ENCODE measurements at regions not wholly inside any gene's neighbourhood (a gene's known extent, or its start where the extent isn't known, plus 50 kb on each side); places are given as distances from the start of the nearest gene placed in this dataset.

- no peak overlapping the region for H2AFZ ChIP-seq
- H3K27me3 ChIP-seq (replicated peaks; ENCODE audit: insufficient read depth), result no peaks in the 10 kb centered on the region
- H3F3A ChIP-seq (ENCODE audit: insufficient read depth), result peaks cover 8% of the 10 kb centered on the region; the same call in 1 of the 2 replicates
- no peak overlapping the region for H3K4me3 ChIP-seq
- in situ Hi-C loops (cut with MboI), result no loop called here
- no peak for DNase-seq
- WGBS, 2 experiments (ENCODE audit: low coverage in 1 of 2, low lambda C conversion rate in 2 of 2, missing lambda C conversion rate in 2 of 2), result 65 to 67% methylated on average over 3 of the region's 3 CpGs
- H3K79me2 ChIP-seq (ENCODE audit: insufficient read depth), result no peaks in the 10 kb centered on the region
- no peaks in the 10 kb centered on the region for H3K9me3 ChIP-seq (ENCODE audit: low read depth)
- no peak overlapping the region for H3K9ac ChIP-seq
- TF ChIP-seq EZH2 (IDR thresholded peaks at IDR 0.05; ENCODE audit: insufficient read depth, poor library complexity, severe bottlenecking) (no peak), EZH2phosphoT487 (IDR thresholded peaks at IDR 0.05; ENCODE audit: insufficient read depth, low read depth) (no peak)
- H3K9me2 ChIP-seq (ENCODE audit: insufficient read depth), result peaks cover 6% of the 10 kb centered on the region; the same call in 1 of the 2 replicates
- H3K36me3 ChIP-seq (ENCODE audit: low read depth), result no peaks in the 10 kb centered on the region
- no peaks in the 10 kb centered on the region for H4K20me1 ChIP-seq (ENCODE audit: insufficient read depth)
- H3K27ac ChIP-seq, result no peak overlapping the region
- H3K4me1 ChIP-seq (ENCODE audit: insufficient read depth), result peaks cover 14% of the 10 kb centered on the region
- H3K4me2 ChIP-seq (ENCODE audit: unreplicated experiment), result no peak overlapping the region
These were observed 861.1 kb upstream of the ADAMTS5 start for GRCh38 chr21:27827972-27828371.

DNA sequence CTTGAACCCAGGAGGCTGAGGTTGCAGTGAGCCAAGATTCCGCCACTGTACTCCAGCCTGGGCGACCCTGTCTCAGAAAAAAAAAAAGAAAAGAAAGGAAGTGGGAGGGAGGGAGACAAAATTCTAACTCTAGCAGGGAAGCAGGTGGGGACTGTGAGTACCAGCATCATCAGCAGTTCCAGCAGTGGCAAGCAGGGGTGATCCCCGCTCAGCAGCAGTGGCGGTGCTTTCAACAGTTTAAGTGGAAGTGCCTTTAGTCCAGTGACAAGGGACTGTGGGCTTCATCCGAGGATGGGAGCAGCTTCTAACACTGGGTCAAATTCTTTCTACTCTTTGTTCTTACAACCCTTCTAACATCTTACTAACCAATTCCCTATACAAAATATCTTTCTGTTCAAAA, 858.1 kb upstream of the ADAMTS5 start:
- Histone ChIP-seq H3K4me1 (ENCODE audit: insufficient read depth) (no peaks in the 10 kb centered on the region), H3K36me3 (ENCODE audit: low read depth) (no peaks in the 10 kb centered on the region), H3K9ac (no peak overlapping the region), H3K9me2 (ENCODE audit: insufficient read depth) (peaks cover 6% of the 10 kb centered on the region; the same call in 1 of the 2 replicates), H3K79me2 (ENCODE audit: insufficient read depth) (no peaks in the 10 kb centered on the region), H3K27ac (no peak overlapping the region), H3F3A (ENCODE audit: insufficient read depth) (no peaks in the 10 kb centered on the region), H3K9me3 (ENCODE audit: low read depth) (no peaks in the 10 kb centered on the region), H3K4me2 (ENCODE audit: unreplicated experiment) (no peak overlapping the region), H3K27me3 (replicated peaks; ENCODE audit: insufficient read depth) (no peaks in the 10 kb centered on the region), H3K4me3 (no peak overlapping the region), H4K20me1 (ENCODE audit: insufficient read depth) (no peaks in the 10 kb centered on the region), H2AFZ (no peak overlapping the region)
- TF ChIP-seq EZH2phosphoT487 (IDR thresholded peaks at IDR 0.05; ENCODE audit: insufficient read depth, low read depth) (no peak), EZH2 (IDR thresholded peaks at IDR 0.05; ENCODE audit: insufficient read depth, poor library complexity, severe bottlenecking) (no peak)
- DNase-seq, result no peak
- in situ Hi-C loops (cut with MboI), result no loop called here
- WGBS, 2 experiments (ENCODE audit: low coverage in 1 of 2, low lambda C conversion rate in 2 of 2, missing lambda C conversion rate in 2 of 2), result 80 to 87% methylated on average over 5 of the region's 5 CpGs

DNA sequence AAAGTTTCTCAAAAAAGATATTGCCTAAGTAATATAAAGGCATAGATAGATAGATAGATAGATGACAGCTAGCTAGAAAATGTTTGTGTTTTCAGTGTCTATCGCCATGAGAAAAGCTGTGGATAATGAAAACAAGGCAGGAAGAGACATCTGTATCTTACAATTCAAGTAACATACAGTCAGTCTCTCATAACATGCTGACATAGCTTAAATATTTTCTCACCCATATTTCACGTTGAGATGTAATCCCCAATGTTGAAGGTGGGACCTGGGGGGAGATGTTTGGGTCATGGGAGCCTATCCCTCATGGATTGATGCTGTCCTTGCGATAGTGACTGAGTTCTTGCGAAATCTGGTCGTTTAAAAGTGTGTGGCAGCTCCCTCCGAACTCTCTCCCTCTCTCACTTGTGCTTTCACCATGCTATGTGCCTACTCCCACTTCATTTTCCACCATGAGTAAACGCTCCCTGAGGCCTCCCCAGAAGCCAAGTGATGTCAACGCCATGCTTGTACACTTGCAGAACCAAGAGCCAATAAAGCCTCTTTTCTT, 856.8 kb upstream of the ADAMTS5 start:
- WGBS, 2 experiments (ENCODE audit: low coverage in 1 of 2, low lambda C conversion rate in 2 of 2, missing lambda C conversion rate in 2 of 2), result 59 to 60% methylated on average over 8 of the region's 8 CpGs
- no peaks in the 10 kb centered on the region for H3K36me3 ChIP-seq (ENCODE audit: low read depth)
- no peaks in the 10 kb centered on the region for H3K9me3 ChIP-seq (ENCODE audit: low read depth)
- no peak overlapping the region for H3K9ac ChIP-seq
- H3K4me2 ChIP-seq (ENCODE audit: unreplicated experiment), result no peak overlapping the region
- H3K79me2 ChIP-seq (ENCODE audit: insufficient read depth), result no peaks in the 10 kb centered on the region
- H3K4me1 ChIP-seq (ENCODE audit: insufficient read depth), result peaks cover 6% of the 10 kb centered on the region
- no peak overlapping the region for H3K27ac ChIP-seq
- DNase-seq, result no peak
- H3K27me3 ChIP-seq (replicated peaks; ENCODE audit: insufficient read depth), result no peaks in the 10 kb centered on the region
- no peak overlapping the region for H3K4me3 ChIP-seq
- H3F3A ChIP-seq (ENCODE audit: insufficient read depth), result no peaks in the 10 kb centered on the region
- no peak for TF ChIP-seq EZH2 (IDR thresholded peaks at IDR 0.05; ENCODE audit: insufficient read depth, poor library complexity, severe bottlenecking)
- TF ChIP-seq EZH2phosphoT487 (IDR thresholded peaks at IDR 0.05; ENCODE audit: insufficient read depth, low read depth), result no peak
- H3K9me2 ChIP-seq (ENCODE audit: insufficient read depth), result peaks cover 6% of the 10 kb centered on the region; the same call in 1 of the 2 replicates
- H4K20me1 ChIP-seq (ENCODE audit: insufficient read depth), result no peaks in the 10 kb centered on the region
- in situ Hi-C loops (cut with MboI), result no loop called here
- H2AFZ ChIP-seq, result no peak overlapping the region

- TF ChIP-seq EZH2phosphoT487 (IDR thresholded peaks at IDR 0.05; ENCODE audit: insufficient read depth, low read depth), result no peak
- no peak for TF ChIP-seq EZH2 (IDR thresholded peaks at IDR 0.05; ENCODE audit: insufficient read depth, poor library complexity, severe bottlenecking)
- in situ Hi-C loops (cut with MboI), result no loop called here
- H3F3A ChIP-seq (ENCODE audit: insufficient read depth), result no peaks in the 10 kb centered on the region
- no peaks in the 10 kb centered on the region for H3K79me2 ChIP-seq (ENCODE audit: insufficient read depth)
- no peaks in the 10 kb centered on the region for H3K9me3 ChIP-seq (ENCODE audit: low read depth)
- no peak overlapping the region for H3K9ac ChIP-seq
- H2AFZ ChIP-seq, result no peak overlapping the region
- no peak overlapping the region for H3K4me2 ChIP-seq (ENCODE audit: unreplicated experiment)
- H3K4me3 ChIP-seq, result no peak overlapping the region
- WGBS, 2 experiments (ENCODE audit: low coverage in 1 of 2, low lambda C conversion rate in 2 of 2, missing lambda C conversion rate in 2 of 2), result 56 to 60% methylated on average over 1 of the region's 1 CpG
- no peaks in the 10 kb centered on the region for H3K27me3 ChIP-seq (replicated peaks; ENCODE audit: insufficient read depth)
- no peaks in the 10 kb centered on the region for H3K36me3 ChIP-seq (ENCODE audit: low read depth)
- no peaks in the 10 kb centered on the region for H4K20me1 ChIP-seq (ENCODE audit: insufficient read depth)
- H3K9me2 ChIP-seq (ENCODE audit: insufficient read depth), result peaks cover 6% of the 10 kb centered on the region; the same call in 1 of the 2 replicates
- DNase-seq, result no peak
- peaks cover 12% of the 10 kb centered on the region for H3K4me1 ChIP-seq (ENCODE audit: insufficient read depth)
- no peak overlapping the region for H3K27ac ChIP-seq
These were observed 853.5 kb upstream of the ADAMTS5 start for GRCh38 chr21:27820342-27820741.

Measured in GM23248 (cell line).